GM18520 (cell line): ENCODE measurements at regions not wholly inside any gene's neighbourhood (a gene's known extent, or its start where the extent isn't known, plus 50 kb on each side); places are given as distances from the start of the nearest gene placed in this dataset.
"Not testable (repeated sequence)": the region's sequence is repeated elsewhere in the genome, so short reads cannot be mapped to it uniquely, and the experiment has no call there.

ENCODE experiments used
- ATAC-seq: cut with Tn5 transposase; IDR thresholded peaks from one replicate; pipeline ENCODE4 v1.9.1; 2021; ENCODE audit not compliant: unreplicated experiment

GRCh38 chr21:10325546-10325945 lies 195.8 kb upstream of the TPTE start:
- not testable (repeated sequence) for ATAC-seq

- ATAC-seq, result not testable (repeated sequence)
Measured at GRCh38 chr21:10326146-10326545, 195.2 kb upstream of the TPTE start.

GRCh38 chr21:10328646-10329045 lies 192.7 kb upstream of the TPTE start:
- ATAC-seq, result not testable (repeated sequence)

GRCh38 chr21:10330641-10331119 lies 190.7 kb upstream of the TPTE start:
- ATAC-seq, result not testable (repeated sequence)

GRCh38 chr21:10331134-10331533 lies 190.2 kb upstream of the TPTE start:
- not testable (repeated sequence) for ATAC-seq

- ATAC-seq, result not testable (repeated sequence)
Measured at GRCh38 chr21:10332935-10333334, 188.4 kb upstream of the TPTE start.

GRCh38 chr21:10334391-10334790 lies 187.0 kb upstream of the TPTE start:
- not testable (repeated sequence) for ATAC-seq

GRCh38 chr21:10342261-10342956 lies 179.0 kb upstream of the TPTE start:
- ATAC-seq, result peak; percentile 34

- not testable (repeated sequence) for ATAC-seq
Measured at GRCh38 chr21:10343146-10343935, 178.0 kb upstream of the TPTE start.

- not testable (repeated sequence) for ATAC-seq
Measured at GRCh38 chr21:10344266-10344665, 177.1 kb upstream of the TPTE start.

GRCh38 chr21:10345178-10345612 lies 176.2 kb upstream of the TPTE start:
- not testable (repeated sequence) for ATAC-seq

GRCh38 chr21:10346249-10346648 lies 175.1 kb upstream of the TPTE start:
- not testable (repeated sequence) for ATAC-seq

- not testable (repeated sequence) for ATAC-seq
Measured at GRCh38 chr21:10346933-10347615, 174.3 kb upstream of the TPTE start.

- ATAC-seq, result not testable (repeated sequence)
Measured at GRCh38 chr21:10347675-10348074, 173.7 kb upstream of the TPTE start.

- ATAC-seq, result not testable (repeated sequence)
Measured at GRCh38 chr21:10348150-10348549, 173.2 kb upstream of the TPTE start.

- ATAC-seq, result not testable (repeated sequence)
Measured at GRCh38 chr21:10354851-10355578, 166.4 kb upstream of the TPTE start.

GRCh38 chr21:10359120-10359519 lies 162.3 kb upstream of the TPTE start:
- ATAC-seq, result not testable (repeated sequence)

GRCh38 chr21:10359911-10360310 lies 161.5 kb upstream of the TPTE start:
- not testable (repeated sequence) for ATAC-seq

- not testable (repeated sequence) for ATAC-seq
Measured at GRCh38 chr21:10361214-10361736, 160.1 kb upstream of the TPTE start.

GRCh38 chr21:10362816-10363215 lies 158.6 kb upstream of the TPTE start:
- ATAC-seq, result not testable (repeated sequence)
